ENCODE measurements at regions not wholly inside any gene's neighbourhood (a gene's known extent, or its start where the extent isn't known, plus 50 kb on each side); places are given as distances from the start of the nearest gene placed in this dataset.

- no peak for DNase-seq (ENCODE audit: low read depth)
Observed at GRCh38 chr7:51666266-51666665, 349.7 kb upstream of the COBL start.

- no peak for DNase-seq (ENCODE audit: low read depth)
Observed at GRCh38 chr7:51665045-51665780, 348.6 kb upstream of the COBL start.

GRCh38 chr7:51660516-51660915 lies 343.9 kb upstream of the COBL start:
- DNase-seq (ENCODE audit: low read depth), result no peak

- no peak for DNase-seq (ENCODE audit: low read depth)
Observed at GRCh38 chr7:51658684-51659083, 342.1 kb upstream of the COBL start.

GRCh38 chr7:51647931-51648351 lies 331.3 kb upstream of the COBL start:
- DNase-seq (ENCODE audit: low read depth), result no peak

DNA sequence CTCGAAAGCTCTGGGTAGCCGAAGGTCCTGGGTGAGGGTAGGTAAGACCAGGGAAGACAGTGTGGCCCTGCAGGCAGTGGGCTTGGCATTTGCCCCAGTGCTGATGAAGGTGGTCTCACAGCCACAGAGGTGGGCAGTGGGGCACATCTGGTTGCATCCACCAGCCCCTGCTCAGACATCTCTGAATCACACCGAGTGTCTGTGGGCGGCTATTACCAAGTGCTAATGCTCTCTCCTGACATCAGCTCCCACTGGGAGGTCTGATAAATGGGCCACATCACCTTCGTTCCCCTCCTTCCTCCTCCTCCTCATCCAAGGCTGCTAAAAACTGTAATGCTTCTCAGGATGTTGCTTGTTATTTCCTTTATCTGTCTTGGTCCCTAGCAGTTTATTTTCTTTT lies 330.9 kb upstream of the COBL start:
- no peak for DNase-seq (ENCODE audit: low read depth)

DNA sequence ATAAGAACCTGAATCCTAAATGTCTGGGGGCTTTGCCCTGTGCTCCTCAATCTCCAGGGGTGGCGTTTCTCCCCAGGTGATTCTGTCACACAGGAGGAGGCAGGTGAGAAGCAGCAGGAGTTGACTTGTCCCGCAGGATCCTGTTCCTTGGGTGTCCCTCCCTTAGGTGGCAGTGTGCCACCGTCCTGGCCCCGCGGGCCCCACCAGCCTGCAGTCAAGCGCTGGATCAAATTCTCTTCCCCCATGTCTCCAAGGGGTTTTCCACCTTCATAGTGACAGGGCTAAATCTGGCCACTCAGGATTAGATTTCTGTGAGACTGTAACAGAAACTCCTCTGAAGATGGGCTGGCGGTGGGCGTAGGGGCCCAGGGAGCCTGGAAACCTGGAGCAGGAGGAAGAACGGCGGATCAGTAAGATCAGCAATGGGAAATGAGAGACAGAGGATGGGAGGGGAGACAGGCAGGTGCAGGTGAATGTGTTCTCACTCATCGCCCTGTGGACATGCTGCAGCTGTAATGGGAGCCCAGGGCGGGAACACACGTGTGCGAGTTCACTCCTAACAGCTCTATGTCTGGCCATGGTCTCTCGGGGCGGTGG lies 329.2 kb upstream of the COBL start:
- DNase-seq (ENCODE audit: low read depth), result no peak

GRCh38 chr7:51645255-51645654 lies 328.6 kb upstream of the COBL start:
- DNase-seq (ENCODE audit: low read depth), result no peak

DNA sequence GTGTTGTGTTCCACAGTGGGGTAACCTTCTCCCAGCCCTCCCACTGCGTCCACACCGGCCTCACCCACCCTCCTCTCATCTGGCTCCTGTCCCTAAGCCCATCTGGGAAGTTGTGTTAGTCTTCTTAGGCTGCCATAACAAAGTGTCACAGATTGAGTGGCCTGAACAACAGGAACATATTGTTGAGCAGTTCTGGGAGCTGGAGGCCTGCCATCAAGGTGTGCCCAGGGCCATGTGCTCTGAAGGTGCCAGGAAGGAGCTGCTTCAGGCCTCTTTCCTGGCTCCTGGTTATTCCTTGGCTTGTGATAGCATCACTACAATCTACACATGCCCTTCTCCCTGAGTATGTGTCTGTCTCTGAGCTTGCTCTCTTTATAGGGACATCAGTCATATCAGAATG lies 327.6 kb upstream of the COBL start:
- no peak for DNase-seq (ENCODE audit: low read depth)

GRCh38 chr7:51640841-51641240 lies 324.2 kb upstream of the COBL start:
- DNase-seq (ENCODE audit: low read depth), result no peak

DNA sequence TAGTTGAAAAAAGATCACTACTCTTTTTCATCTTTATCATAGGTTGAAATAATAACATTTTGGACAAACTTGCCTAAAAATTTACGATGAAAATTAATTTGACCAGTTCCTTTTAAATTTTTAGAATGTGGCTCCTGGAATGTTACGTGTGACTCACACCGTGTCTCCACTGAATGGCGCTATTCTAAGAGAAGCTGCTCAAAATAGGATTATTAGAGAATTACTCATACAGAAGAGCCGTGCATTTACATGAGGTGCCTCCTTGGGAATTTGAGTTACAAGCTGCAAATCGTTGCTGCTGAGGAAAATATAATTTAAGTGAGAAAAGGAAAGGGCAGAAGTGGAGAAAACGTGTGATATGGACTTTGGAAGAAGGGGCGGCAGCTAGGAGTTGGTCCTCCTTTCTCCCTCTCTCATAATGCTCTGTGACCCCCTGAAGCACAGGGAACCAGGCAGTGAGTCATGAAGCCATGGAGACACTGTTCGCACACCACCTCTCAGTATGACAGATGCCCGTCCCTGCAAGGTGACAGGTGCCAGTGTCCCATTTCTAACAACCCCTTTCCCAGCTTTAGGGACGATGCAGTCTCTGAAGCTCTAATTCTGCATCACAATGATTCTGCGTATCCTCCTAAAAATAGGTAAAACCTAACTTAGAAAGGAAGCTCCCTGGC lies 323.2 kb upstream of the COBL start:
- no peak for DNase-seq (ENCODE audit: low read depth)

GRCh38 chr7:51636503-51636902 lies 319.9 kb upstream of the COBL start:
- DNase-seq (ENCODE audit: low read depth), result no peak

DNA sequence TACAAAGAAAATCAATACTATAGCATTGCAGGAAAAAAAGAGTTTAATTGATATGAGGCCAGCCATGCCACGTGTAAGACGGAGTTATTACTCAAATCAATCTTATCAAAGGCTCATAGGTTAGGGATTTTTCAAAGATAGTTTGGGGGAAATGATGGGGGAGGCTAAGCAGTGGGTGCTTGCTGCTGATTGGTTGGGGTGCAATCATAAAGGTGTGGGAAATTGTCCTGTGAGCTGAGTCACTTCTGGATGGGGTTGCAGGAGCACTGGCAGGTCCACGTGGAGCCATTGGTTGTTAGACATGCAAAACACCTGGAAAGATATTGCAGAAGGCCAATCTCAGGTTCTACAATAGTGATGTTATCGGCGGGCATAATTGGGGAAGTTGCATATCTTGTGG lies 319.2 kb upstream of the COBL start:
- DNase-seq (ENCODE audit: low read depth), result no peak

GRCh38 chr7:51634538-51634937 lies 317.9 kb upstream of the COBL start:
- DNase-seq (ENCODE audit: low read depth), result no peak

- no peak for DNase-seq (ENCODE audit: low read depth)
Observed at GRCh38 chr7:51634025-51634424, 317.4 kb upstream of the COBL start.

GRCh38 chr7:51633596-51633995 lies 317.0 kb upstream of the COBL start:
- DNase-seq (ENCODE audit: low read depth), result no peak

DNA sequence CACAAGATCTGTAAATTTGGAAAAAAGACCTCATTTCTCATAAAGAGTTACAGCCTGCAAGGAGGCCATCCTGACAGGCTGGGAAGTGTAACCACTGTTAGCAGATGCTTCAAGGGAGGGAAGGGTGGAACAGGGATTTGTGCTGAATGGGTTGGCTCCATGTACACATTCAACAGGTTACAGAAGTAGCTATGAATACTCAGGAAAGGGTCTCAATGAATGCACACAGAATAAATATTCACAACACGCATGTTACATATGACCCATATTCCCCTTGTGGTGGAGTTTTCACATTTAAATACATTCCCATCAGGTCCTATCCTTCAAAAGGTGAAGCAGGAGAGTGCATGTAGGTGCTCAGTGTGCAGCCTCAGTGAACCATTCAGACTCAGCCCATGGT lies 316.4 kb upstream of the COBL start:
- DNase-seq (ENCODE audit: low read depth), result no peak

DNA sequence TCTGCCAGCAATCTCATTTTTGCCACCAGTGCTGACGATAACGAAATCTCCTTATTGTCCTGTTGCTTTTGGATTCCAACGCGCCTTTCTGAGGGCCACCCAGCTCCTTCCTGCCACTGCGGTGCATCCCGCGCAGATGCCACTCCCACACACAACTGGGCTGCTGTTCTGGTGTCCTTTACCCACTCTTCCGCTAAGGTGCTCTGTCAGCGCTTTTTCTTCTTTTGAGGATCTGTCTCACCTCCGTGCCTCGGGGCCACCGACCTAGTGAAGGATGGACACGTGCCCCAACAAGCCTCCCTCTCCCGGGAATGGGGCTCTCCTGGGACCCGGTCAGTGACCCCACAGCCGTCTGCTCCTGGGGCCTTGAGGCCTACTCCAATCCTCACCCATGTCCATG lies 314.3 kb upstream of the COBL start:
- DNase-seq (ENCODE audit: low read depth), result no peak

DNA sequence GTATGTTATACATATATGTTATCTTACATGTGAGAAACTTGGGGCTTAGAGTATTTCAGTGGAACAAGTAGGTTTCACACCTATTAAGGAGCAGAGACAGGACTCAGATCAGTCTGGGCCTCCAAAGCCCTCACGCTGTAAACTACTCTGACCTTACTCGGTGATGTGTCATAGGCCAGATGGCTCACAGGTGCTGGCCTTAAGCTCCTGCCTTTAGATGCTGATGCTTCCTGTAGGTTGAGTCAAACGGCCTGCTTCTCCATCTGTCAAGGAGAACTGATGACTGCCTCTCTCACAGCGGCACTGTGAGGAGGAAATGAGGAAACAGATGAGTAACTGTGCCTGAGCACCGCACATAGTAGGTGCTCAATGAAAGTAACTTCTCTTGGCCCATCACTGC lies 312.6 kb upstream of the COBL start:
- DNase-seq (ENCODE audit: low read depth), result no peak

DNA sequence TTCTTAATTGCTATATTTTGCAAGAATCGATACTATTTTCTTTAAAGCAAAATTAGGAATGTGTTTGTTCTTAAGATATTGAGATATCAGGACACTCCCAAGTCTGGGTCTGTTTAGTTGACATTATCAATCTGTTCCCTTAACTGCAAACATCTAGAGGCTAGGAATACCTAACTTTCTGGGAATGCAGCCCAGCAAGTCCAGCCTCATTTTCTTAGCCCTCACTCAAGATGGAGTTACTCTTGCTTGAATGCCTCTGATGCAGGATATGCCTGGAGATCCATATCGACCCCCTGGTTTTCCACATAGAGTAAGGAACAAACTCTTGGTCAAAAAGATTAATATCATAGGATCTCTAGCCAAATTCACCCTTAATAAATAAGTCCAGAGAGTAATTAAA lies 305.3 kb upstream of the COBL start:
- no peak for DNase-seq (ENCODE audit: low read depth)

DNA sequence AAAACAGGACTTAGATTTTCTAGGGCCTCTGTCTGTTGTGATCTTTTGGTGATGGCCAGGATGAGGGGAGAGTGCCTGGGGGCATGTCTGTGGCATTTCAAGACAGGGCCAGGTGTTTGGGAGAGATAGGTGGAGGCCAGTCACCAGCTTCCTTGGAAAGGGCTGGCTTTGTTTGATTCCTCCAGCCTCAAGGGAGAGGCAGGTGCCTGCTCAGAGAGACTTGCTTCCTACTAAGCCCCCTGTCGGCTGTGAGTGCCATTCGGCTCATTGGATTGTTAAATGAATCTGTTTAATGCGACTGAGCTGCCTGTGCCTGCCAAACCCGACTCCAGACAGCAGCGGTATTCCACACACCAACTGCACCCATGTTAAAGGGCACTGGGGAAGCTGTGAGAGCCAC lies 304.1 kb upstream of the COBL start:
- DNase-seq (ENCODE audit: low read depth), result no peak

DNA sequence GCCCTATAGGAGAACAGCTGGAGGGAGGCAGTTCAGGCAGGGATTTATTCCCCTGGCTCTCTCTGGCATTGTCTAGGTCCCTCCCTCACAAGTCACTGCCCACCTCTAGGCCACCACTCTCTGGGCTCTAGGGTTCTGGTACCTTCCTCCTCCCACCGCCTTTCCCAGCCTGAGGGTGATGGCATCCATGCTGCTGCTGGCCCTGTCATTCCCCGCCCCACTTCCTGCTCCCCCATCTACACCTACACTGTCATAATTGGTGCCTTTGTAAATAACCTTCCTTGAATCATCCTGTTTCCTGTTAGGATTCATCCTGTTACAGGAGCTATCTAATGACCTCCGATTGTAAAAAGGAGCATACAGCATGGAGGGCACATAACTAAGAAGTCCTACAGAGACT lies 303.3 kb upstream of the COBL start:
- DNase-seq (ENCODE audit: low read depth), result no peak

GRCh38 chr7:51617686-51618085 lies 301.1 kb upstream of the COBL start:
- no peak for DNase-seq (ENCODE audit: low read depth)

GRCh38 chr7:51613911-51614357 lies 297.3 kb upstream of the COBL start:
- no peak for DNase-seq (ENCODE audit: low read depth)
